H1 (cell line): ENCODE measurements at regions not wholly inside any gene's neighbourhood (a gene's known extent, or its start where the extent isn't known, plus 50 kb on each side); places are given as distances from the start of the nearest gene placed in this dataset.

ENCODE experiments used
- POLR2A ChIP-seq, 2 experiments: IDR thresholded peaks; 1 replicate in 1 of 2; 2 replicates in 1 of 2; pipeline ENCODE4 v1.6.1; 2011; ENCODE audit warnings: low read depth in 2 of 2, low read length in 2 of 2, mild to moderate bottlenecking in 2 of 2; ENCODE audit errors: control extremely low read depth in 1 of 2
- RFX5 ChIP-seq: IDR thresholded peaks from 2 replicates; pipeline ENCODE4 v1.6.1; 2011; ENCODE audit warnings: low read depth, low read length, improper control_type of control experiment, borderline replicate concordance
- SRF ChIP-seq: IDR thresholded peaks from 2 replicates; pipeline ENCODE4 v1.6.1; 2011; ENCODE audit warnings: mild to moderate bottlenecking, low read depth, low read length, moderate library complexity

DNA sequence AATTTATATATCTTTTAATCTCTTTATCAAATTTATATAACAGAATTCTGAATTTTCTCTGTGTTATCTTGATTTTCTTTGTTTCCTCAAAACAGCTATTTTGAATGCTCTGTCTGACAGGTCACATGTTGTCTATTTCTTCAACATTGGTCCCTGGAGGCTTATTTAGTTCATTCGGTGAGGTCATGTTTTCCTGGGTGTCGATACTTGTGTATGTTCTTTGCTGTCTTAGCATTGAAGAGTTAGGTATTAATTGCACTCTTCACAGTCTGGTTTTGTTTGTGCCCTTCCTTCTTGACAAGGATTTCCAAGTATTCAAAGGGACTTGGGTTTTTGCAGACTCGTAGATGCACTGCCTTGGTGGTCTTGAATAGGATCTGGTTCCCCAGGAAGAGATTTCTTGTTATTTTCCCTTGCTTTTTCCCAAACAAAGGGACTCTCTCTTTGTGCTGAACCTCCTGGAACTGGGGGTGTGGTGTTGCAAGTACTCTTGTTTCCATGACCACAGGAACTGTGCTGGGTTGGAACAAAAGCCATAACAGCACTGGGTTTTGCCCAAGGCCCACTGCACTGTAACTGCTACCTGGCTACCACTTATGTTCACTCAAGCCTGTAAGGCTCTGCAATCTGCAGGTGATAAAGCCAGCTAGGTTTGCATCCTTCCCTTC, 1483.0 kb downstream of the CDH8 start:
- TF ChIP-seq SRF (no peak), POLR2A (IDR thresholded peaks at IDR 0.05; ENCODE audit: control extremely low read depth in 1 of 2, low read depth in 2 of 2, low read length in 2 of 2) (no peak), RFX5 (no peak)
